ENCODE measurements at regions not wholly inside any gene's neighbourhood (a gene's known extent, or its start where the extent isn't known, plus 50 kb on each side); places are given as distances from the start of the nearest gene placed in this dataset.

DNA sequence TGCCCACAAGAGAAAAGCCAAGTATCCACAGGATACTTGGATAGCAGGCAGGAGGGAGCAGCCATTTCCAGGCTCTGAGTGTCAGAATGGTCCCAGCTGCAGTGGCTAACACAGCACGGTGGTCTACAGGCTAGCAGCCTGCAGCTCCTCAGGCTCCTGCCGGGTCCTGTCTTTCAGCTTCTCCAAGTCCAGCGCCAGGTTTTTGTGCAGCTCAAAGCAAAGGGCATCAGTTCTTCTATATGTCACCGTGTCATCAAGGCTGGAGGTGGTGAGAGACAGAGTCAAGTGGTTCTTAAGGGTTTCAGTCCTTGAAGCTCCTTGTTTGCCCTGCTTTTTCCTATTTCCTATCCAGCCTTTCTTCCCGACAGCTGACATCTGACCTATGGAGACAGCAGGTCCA, 188.6 kb downstream of the NUFIP1 start:
- ATAC-seq (no peak), FAIRE-seq (no peak), DNase-seq (ENCODE audit: extremely low read depth in 1 of 4, low spot score in 3 of 4) (no peak)
- no peaks in the 10 kb centered on the region for H4K20me1 ChIP-seq (replicated peaks; ENCODE audit: control insufficient read depth, insufficient read depth, low read length)
- H3K4me3 ChIP-seq = no peak overlapping the region
- H2AFZ ChIP-seq (ENCODE audit: low read depth, low read length) = no peak overlapping the region
- ChIA-PET POLR2A (interaction anchor here (0.6 kb wide), 1 partner anchor 57 kb away, joined by 3 read pairs; no protein-coding TSS in a partner anchor), CTCF (ENCODE audit: low intra/inter-chr PET ratio) (no interaction called here)
- H3K79me2 ChIP-seq (ENCODE audit: control insufficient read depth, insufficient read depth, low read length) = no peaks in the 10 kb centered on the region
- peaks cover 0 to 9% of the 10 kb centered on the region in 2 experiments; a peak in 1 of 5 replicates for H3K27me3 ChIP-seq (ENCODE audit: control insufficient read depth in 2 of 2, insufficient read depth in 2 of 2, low read length in 2 of 2)
- no peak overlapping the region for H3K9ac ChIP-seq (ENCODE audit: insufficient read depth in 1 of 2, low read depth in 2 of 2, low read length in 2 of 2)
- WGBS (ENCODE audit: insufficient coverage, low coverage, missing lambda C conversion rate) = 0% methylated on average over 5 of the region's 5 CpGs
- H3K9me1 ChIP-seq (ENCODE audit: control insufficient read depth, insufficient read depth, low read length) = no peaks in the 10 kb centered on the region
- no peaks in the 10 kb centered on the region for H3K4me1 ChIP-seq (replicated peaks in 1 of 2; ENCODE audit: control insufficient read depth in 2 of 2, insufficient read depth in 2 of 2, low read length in 2 of 2)
- no peaks in the 10 kb centered on the region for H3K9me3 ChIP-seq (replicated peaks; ENCODE audit: control insufficient read depth, insufficient read depth, low read depth, low read length)
- no peak overlapping the region for H3K4me2 ChIP-seq (ENCODE audit: insufficient read depth, low read length)
- no peaks in the 10 kb centered on the region for H3K36me3 ChIP-seq (ENCODE audit: control insufficient read depth, insufficient read depth, low read length)
- in situ Hi-C loops (cut with MboI) (no loop called here), intact Hi-C loops (cut with micrococcal nuclease) (no loop called here)
- no TSS peak for BruUV-seq (replicated peaks)
- H3K27ac ChIP-seq (ENCODE audit: extremely low read depth, low read depth, low read length) = no peak overlapping the region
- TF ChIP-seq CBFB (CRISPR knock-in tag; IDR thresholded peaks at IDR 0.05) (no peak), XRCC3 (IDR thresholded peaks at IDR 0.05) (no peak), FOXA1 (IDR thresholded peaks at IDR 0.05; ENCODE audit: borderline replicate concordance) (no peak), RUNX1 (IDR thresholded peaks at IDR 0.05; ENCODE audit: low read depth) (no peak), NCOA1 (IDR thresholded peaks at IDR 0.05; ENCODE audit: low read depth) (no peak), NUFIP1 (IDR thresholded peaks at IDR 0.05; ENCODE audit: partially characterized antibody) (no peak), SLC30A9 (CRISPR knock-in tag; IDR thresholded peaks at IDR 0.05) (no peak), ZNF778 (CRISPR knock-in tag; IDR thresholded peaks at IDR 0.05) (no peak), ZNF274 (IDR thresholded peaks at IDR 0.05; ENCODE audit: borderline replicate concordance, low read depth, low read length) (no peak), NCOA4 (IDR thresholded peaks at IDR 0.05; ENCODE audit: partially characterized antibody) (no peak)
- TF ChIP-seq, protein P1, sequence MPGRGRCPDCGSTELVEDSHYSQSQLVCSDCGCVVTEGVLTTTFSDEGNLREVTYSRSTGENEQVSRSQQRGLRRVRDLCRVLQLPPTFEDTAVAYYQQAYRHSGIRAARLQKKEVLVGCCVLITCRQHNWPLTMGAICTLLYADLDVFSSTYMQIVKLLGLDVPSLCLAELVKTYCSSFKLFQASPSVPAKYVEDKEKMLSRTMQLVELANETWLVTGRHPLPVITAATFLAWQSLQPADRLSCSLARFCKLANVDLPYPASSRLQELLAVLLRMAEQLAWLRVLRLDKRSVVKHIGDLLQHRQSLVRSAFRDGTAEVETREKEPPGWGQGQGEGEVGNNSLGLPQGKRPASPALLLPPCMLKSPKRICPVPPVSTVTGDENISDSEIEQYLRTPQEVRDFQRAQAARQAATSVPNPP (IDR thresholded peaks at IDR 0.05; ENCODE audit: borderline replicate concordance, insufficient read depth, insufficient read length) = no peak
- TF ChIP-seq, protein P2, sequence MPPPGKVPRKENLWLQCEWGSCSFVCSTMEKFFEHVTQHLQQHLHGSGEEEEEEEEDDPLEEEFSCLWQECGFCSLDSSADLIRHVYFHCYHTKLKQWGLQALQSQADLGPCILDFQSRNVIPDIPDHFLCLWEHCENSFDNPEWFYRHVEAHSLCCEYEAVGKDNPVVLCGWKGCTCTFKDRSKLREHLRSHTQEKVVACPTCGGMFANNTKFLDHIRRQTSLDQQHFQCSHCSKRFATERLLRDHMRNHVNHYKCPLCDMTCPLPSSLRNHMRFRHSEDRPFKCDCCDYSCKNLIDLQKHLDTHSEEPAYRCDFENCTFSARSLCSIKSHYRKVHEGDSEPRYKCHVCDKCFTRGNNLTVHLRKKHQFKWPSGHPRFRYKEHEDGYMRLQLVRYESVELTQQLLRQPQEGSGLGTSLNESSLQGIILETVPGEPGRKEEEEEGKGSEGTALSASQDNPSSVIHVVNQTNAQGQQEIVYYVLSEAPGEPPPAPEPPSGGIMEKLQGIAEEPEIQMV (tag; conservative IDR thresholded peaks at IDR 0.05; ENCODE audit: low read depth) = no peak
- TF ChIP-seq, protein P3, sequence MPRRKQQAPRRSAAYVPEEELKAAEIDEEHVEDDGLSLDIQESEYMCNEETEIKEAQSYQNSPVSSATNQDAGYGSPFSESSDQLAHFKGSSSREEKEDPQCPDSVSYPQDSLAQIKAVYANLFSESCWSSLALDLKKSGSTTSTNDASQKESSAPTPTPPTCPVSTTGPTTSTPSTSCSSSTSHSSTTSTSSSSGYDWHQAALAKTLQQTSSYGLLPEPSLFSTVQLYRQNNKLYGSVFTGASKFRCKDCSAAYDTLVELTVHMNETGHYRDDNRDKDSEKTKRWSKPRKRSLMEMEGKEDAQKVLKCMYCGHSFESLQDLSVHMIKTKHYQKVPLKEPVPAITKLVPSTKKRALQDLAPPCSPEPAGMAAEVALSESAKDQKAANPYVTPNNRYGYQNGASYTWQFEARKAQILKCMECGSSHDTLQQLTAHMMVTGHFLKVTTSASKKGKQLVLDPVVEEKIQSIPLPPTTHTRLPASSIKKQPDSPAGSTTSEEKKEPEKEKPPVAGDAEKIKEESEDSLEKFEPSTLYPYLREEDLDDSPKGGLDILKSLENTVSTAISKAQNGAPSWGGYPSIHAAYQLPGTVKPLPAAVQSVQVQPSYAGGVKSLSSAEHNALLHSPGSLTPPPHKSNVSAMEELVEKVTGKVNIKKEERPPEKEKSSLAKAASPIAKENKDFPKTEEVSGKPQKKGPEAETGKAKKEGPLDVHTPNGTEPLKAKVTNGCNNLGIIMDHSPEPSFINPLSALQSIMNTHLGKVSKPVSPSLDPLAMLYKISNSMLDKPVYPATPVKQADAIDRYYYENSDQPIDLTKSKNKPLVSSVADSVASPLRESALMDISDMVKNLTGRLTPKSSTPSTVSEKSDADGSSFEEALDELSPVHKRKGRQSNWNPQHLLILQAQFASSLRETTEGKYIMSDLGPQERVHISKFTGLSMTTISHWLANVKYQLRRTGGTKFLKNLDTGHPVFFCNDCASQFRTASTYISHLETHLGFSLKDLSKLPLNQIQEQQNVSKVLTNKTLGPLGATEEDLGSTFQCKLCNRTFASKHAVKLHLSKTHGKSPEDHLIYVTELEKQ (CRISPR knock-in tag; IDR thresholded peaks at IDR 0.05) = no peak
- TF ChIP-seq, protein P4, sequence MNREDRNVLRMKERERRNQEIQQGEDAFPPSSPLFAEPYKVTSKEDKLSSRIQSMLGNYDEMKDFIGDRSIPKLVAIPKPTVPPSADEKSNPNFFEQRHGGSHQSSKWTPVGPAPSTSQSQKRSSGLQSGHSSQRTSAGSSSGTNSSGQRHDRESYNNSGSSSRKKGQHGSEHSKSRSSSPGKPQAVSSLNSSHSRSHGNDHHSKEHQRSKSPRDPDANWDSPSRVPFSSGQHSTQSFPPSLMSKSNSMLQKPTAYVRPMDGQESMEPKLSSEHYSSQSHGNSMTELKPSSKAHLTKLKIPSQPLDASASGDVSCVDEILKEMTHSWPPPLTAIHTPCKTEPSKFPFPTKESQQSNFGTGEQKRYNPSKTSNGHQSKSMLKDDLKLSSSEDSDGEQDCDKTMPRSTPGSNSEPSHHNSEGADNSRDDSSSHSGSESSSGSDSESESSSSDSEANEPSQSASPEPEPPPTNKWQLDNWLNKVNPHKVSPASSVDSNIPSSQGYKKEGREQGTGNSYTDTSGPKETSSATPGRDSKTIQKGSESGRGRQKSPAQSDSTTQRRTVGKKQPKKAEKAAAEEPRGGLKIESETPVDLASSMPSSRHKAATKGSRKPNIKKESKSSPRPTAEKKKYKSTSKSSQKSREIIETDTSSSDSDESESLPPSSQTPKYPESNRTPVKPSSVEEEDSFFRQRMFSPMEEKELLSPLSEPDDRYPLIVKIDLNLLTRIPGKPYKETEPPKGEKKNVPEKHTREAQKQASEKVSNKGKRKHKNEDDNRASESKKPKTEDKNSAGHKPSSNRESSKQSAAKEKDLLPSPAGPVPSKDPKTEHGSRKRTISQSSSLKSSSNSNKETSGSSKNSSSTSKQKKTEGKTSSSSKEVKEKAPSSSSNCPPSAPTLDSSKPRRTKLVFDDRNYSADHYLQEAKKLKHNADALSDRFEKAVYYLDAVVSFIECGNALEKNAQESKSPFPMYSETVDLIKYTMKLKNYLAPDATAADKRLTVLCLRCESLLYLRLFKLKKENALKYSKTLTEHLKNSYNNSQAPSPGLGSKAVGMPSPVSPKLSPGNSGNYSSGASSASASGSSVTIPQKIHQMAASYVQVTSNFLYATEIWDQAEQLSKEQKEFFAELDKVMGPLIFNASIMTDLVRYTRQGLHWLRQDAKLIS (CRISPR knock-in tag; IDR thresholded peaks at IDR 0.05) = no peak
